B cell (primary cell): ENCODE measurements at regions not wholly inside any gene's neighbourhood (a gene's known extent, or its start where the extent isn't known, plus 50 kb on each side); places are given as distances from the start of the nearest gene placed in this dataset.

Source experiments
- ATAC-seq: fragments of 200-7000 bp; cut with Tn5 transposase; one replicate; pipeline ENCODE4 v1.10.0; 2021; ENCODE audit warnings: low read depth, mild to moderate bottlenecking, moderate number of reproducible peaks, moderate library complexity
- CTCF ChIA-PET: fragments of 350-600 bp; sonication (Branson Sonifier 250); formaldehyde crosslinking; loops from one replicate; lab custom pipeline; 2021; ENCODE audit warnings: antibody characterized with exemption, inconsistent platforms; lab: Charles Lee
- POLR2A ChIA-PET: fragments of 350-600 bp; sonication (Branson Sonifier 250); formaldehyde crosslinking; loops from one replicate; lab custom pipeline; 2021; ENCODE audit warnings: antibody characterized with exemption; lab: Charles Lee
- DNase-seq: peaks from one replicate; pipeline ENCODE4 v3.0.0; 2013
- H2AFZ ChIP-seq: 2 replicates; pipeline ENCODE4 v1.6.1; 2012; ENCODE audit warnings: mild to moderate bottlenecking, low read depth, low read length; ENCODE audit not compliant: insufficient read depth, poor library complexity, severe bottlenecking
- H3K27ac ChIP-seq, 2 donors: 1 replicate in 1 of 2; 2 replicates in 1 of 2; pipeline ENCODE4 v1.5.1; 2012 to 2013; ENCODE audit warnings: low read length in 2 of 2, mild to moderate bottlenecking in 2 of 2, moderate library complexity in 1 of 2
- H3K27me3 ChIP-seq, 4 experiments: fragments of 200-600 bp in 1 of 4; sonication (generic) in 1 of 4; replicated peaks in 1 of 4; 1 replicate in 2 of 4; 2 replicates in 2 of 4; pipeline versions ENCODE4 v1.6.1 to v1.7.0; 2013 to 2016; ENCODE audit warnings: low read length in 3 of 4, mild to moderate bottlenecking in 2 of 4, mixed read lengths in 1 of 4, moderate library complexity in 1 of 4; ENCODE audit not compliant: insufficient read depth in 4 of 4, control insufficient read depth in 3 of 4; ENCODE audit errors: control extremely low read depth in 1 of 4
- H3K36me3 ChIP-seq, 2 experiments: replicated peaks in 1 of 2; 1 replicate in 1 of 2; 2 replicates in 1 of 2; pipeline versions ENCODE4 v1.6.1 to v1.7.1; 2013; ENCODE audit warnings: low read length in 1 of 2; ENCODE audit not compliant: insufficient read depth in 2 of 2, control insufficient read depth in 1 of 2; ENCODE audit errors: control extremely low read depth in 1 of 2, extremely low read depth in 1 of 2
- H3K4me1 ChIP-seq, 2 donors: fragments of 200-600 bp in 1 of 2; sonication (generic) in 1 of 2; 1 replicate in 1 of 2; 2 replicates in 1 of 2; pipeline versions ENCODE4 v1.5.1 to v1.6.1; 2013 to 2017; ENCODE audit warnings: low read length in 2 of 2; ENCODE audit not compliant: control insufficient read depth in 2 of 2, insufficient read depth in 2 of 2
- H3K4me2 ChIP-seq: replicated peaks from 2 replicates; pipeline ENCODE3; 2012; ENCODE audit warnings: mild to moderate bottlenecking, low read depth, low read length; ENCODE audit not compliant: poor library complexity, severe bottlenecking
- H3K4me3 ChIP-seq, 5 experiments: fragments of 200-600 bp in 1 of 5; sonication (generic) in 1 of 5; 1 replicate in 3 of 5; 2 replicates in 2 of 5; pipeline versions ENCODE4 v1.5.1 to v1.7.0; 2011 to 2016; ENCODE audit warnings: low read length in 4 of 5, mild to moderate bottlenecking in 4 of 5, low read depth in 2 of 5, control low read depth in 1 of 5, moderate library complexity in 1 of 5; ENCODE audit not compliant: insufficient read depth in 1 of 5; ENCODE audit errors: control extremely low read depth in 1 of 5, extremely low read depth in 1 of 5
- H3K79me2 ChIP-seq: fragments of 200-600 bp; sonication (generic); one replicate; pipeline ENCODE4 v1.6.0; 2016; ENCODE audit warnings: low read length; ENCODE audit not compliant: control insufficient read depth, insufficient read depth
- H3K9ac ChIP-seq: fragments of 200-600 bp; sonication (generic); 2 replicates; pipeline ENCODE4 v1.6.1; 2017; ENCODE audit warnings: mild to moderate bottlenecking, low read length, moderate library complexity
- H3K9me3 ChIP-seq, 3 donors: one replicate each; pipeline versions ENCODE4 v1.6.1 to v1.7.1; 2013; ENCODE audit warnings: low read length in 2 of 3; ENCODE audit not compliant: control insufficient read depth in 2 of 3, insufficient read depth in 1 of 3; ENCODE audit errors: control extremely low read depth in 1 of 3
- H4K20me1 ChIP-seq: 2 replicates; pipeline ENCODE4 v1.6.0; 2012; ENCODE audit warnings: mild to moderate bottlenecking, low read length; ENCODE audit not compliant: insufficient read depth, control insufficient read depth, poor library complexity, severe bottlenecking
- H3K27ac Mint-ChIP-seq: one replicate; pipeline ENCODE4 v1.8.0; 2021; ENCODE audit warnings: mixed read lengths
- H3K27me3 Mint-ChIP-seq: one replicate; pipeline ENCODE4 v1.8.0; 2021; ENCODE audit warnings: mixed read lengths
- H3K4me1 Mint-ChIP-seq: one replicate; pipeline ENCODE4 v1.8.0; 2021; ENCODE audit warnings: mixed read lengths
- H3K4me3 Mint-ChIP-seq: one replicate; pipeline ENCODE4 v1.8.0; 2021; ENCODE audit warnings: mixed read lengths
- H3K9me3 Mint-ChIP-seq: one replicate; pipeline ENCODE4 v1.8.0; 2022; ENCODE audit warnings: mixed read lengths; ENCODE audit not compliant: insufficient read depth
- EZH2 ChIP-seq: IDR thresholded peaks from 2 replicates; pipeline ENCODE4 v1.6.1; 2012; ENCODE audit warnings: borderline replicate concordance, low read depth, mild to moderate bottlenecking, moderate library complexity, low read length; ENCODE audit not compliant: insufficient read depth, poor library complexity, severe bottlenecking
- WGBS: methylation state at CpG from one replicate; pipeline ENCODE4 v1.1.5; 2013; ENCODE audit warnings: missing lambda C conversion rate; ENCODE audit not compliant: insufficient coverage; 5-methylcytosine and 5-hydroxymethylcytosine counted together
- intact Hi-C: fragments of 100-400 bp; cut with micrococcal nuclease; formaldehyde crosslinking; loops from one replicate; pipeline ENCODE4 v1.10.0; 2022
- TF ChIP-seq, protein P1 (sequence below): fragments of 200-600 bp; IDR thresholded peaks from one replicate; pipeline ENCODE4 v1.8.0; 2022; ENCODE audit warnings: antibody characterized with exemption, mild to moderate bottlenecking

DNA sequence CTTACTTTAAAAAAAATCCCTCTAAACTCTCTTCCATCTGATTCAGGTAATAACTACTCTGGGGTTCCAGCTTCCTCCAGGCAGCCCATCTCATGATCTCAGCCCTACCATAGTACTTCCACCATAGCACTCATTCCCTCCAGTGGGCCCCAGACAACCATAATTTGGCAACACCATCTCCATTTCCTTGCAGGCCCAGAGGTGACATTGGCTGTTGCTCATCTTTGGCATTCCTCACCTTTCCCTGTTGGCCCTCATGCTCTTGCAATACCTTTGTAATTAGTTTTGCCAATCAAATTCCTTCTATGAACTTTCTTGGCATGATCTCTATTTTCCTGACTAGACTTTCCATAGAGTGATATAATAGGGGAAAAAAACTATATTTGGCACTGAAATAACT, 60.1 kb downstream of the TAF11L14 start:
- Mint-ChIP-seq H3K27ac (no peak overlapping the region), H3K27me3 (peaks cover 18% of the 10 kb centered on the region), H3K4me1 (no peaks in the 10 kb centered on the region), H3K4me3 (no peak overlapping the region), H3K9me3 (no peaks in the 10 kb centered on the region)
- Histone ChIP-seq H3K36me3 (no peaks in the 10 kb centered on the region), H3K4me2 (no peak overlapping the region), H4K20me1 (no peaks in the 10 kb centered on the region), H3K9ac (no peak overlapping the region), H3K79me2 (no peaks in the 10 kb centered on the region), H3K27ac (no peak overlapping the region), H3K27me3 (no peaks in the 10 kb centered on the region), H3K9me3 (peaks cover 0 to 2% (median 0%) of the 10 kb centered on the region in 3 donors), H3K4me1 (no peaks in the 10 kb centered on the region), H2AFZ (no peak overlapping the region), H3K4me3 (no peak overlapping the region)
- TF ChIP-seq, protein P1, sequence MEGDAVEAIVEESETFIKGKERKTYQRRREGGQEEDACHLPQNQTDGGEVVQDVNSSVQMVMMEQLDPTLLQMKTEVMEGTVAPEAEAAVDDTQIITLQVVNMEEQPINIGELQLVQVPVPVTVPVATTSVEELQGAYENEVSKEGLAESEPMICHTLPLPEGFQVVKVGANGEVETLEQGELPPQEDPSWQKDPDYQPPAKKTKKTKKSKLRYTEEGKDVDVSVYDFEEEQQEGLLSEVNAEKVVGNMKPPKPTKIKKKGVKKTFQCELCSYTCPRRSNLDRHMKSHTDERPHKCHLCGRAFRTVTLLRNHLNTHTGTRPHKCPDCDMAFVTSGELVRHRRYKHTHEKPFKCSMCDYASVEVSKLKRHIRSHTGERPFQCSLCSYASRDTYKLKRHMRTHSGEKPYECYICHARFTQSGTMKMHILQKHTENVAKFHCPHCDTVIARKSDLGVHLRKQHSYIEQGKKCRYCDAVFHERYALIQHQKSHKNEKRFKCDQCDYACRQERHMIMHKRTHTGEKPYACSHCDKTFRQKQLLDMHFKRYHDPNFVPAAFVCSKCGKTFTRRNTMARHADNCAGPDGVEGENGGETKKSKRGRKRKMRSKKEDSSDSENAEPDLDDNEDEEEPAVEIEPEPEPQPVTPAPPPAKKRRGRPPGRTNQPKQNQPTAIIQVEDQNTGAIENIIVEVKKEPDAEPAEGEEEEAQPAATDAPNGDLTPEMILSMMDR: no peak
- no peak for TF ChIP-seq EZH2
- DNase-seq (no peak), ATAC-seq (no peak)
- POLR2A ChIA-PET: no interaction called here
- CTCF ChIA-PET: no interaction called here
- intact Hi-C loops: no loop called here

DNA sequence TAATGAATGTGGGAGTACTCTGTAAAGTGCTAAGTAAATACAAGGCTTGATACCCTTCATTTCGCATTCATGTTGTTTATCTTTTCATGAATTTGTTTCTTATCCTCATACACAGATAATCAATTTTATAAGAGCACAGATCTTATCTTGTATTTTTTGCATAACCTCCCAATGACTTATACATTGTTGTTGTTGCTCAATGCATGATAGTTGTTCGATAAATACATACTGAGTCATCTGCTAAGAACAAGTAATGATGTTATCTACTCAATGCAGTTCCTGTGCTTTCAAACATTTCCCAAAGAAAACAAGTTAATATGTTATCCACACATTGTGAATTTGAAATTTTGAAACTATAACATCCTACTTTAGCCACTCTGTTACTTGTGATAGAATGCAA, 60.7 kb downstream of the TAF11L14 start:
- no peak overlapping the region for H3K4me3 Mint-ChIP-seq
- no peaks in the 10 kb centered on the region for H3K79me2 ChIP-seq
- no peak overlapping the region for H3K27ac Mint-ChIP-seq
- ChIA-PET CTCF (no interaction called here), POLR2A (no interaction called here)
- H3K4me1 ChIP-seq: no peaks in the 10 kb centered on the region
- no peaks in the 10 kb centered on the region for H3K9me3 Mint-ChIP-seq
- no peaks in the 10 kb centered on the region for H3K36me3 ChIP-seq
- peaks cover 18% of the 10 kb centered on the region for H3K27me3 Mint-ChIP-seq
- ATAC-seq (no peak), DNase-seq (no peak)
- H3K9me3 ChIP-seq: peaks cover 0 to 2% (median 0%) of the 10 kb centered on the region in 3 donors
- H3K4me3 ChIP-seq: no peak overlapping the region
- TF ChIP-seq EZH2: no peak
- TF ChIP-seq, protein P1: no peak
- no peak overlapping the region for H3K4me2 ChIP-seq
- H3K27ac ChIP-seq: no peak overlapping the region
- H3K27me3 ChIP-seq: no peaks in the 10 kb centered on the region
- H3K4me1 Mint-ChIP-seq: no peaks in the 10 kb centered on the region
- intact Hi-C loops: no loop called here
- no peaks in the 10 kb centered on the region for H4K20me1 ChIP-seq
- no CpG with 5 or more reads among the region's 2 CpGs for WGBS
- no peak overlapping the region for H2AFZ ChIP-seq
- no peak overlapping the region for H3K9ac ChIP-seq
